H9 (cell line): ENCODE measurements at regions not wholly inside any gene's neighbourhood (a gene's known extent, or its start where the extent isn't known, plus 50 kb on each side); places are given as distances from the start of the nearest gene placed in this dataset.

ENCODE experiments used
- DNase-seq: peaks from one replicate; pipeline ENCODE4 v3.0.0-alpha.2; 2017
- H2AFZ ChIP-seq: one replicate; pipeline ENCODE4 v1.6.1; 2013; ENCODE audit warnings: mild to moderate bottlenecking, low read length, control low read depth, moderate library complexity
- H2AK5ac ChIP-seq: 2 replicates; pipeline ENCODE4 v1.6.1; 2013; ENCODE audit warnings: low read length, control low read depth, mixed read lengths; ENCODE audit not compliant: insufficient read length
- H2BK120ac ChIP-seq: one replicate; pipeline ENCODE4 v1.6.1; 2013; ENCODE audit warnings: low read depth, mild to moderate bottlenecking, low read length, control low read depth, inconsistent platforms; ENCODE audit not compliant: poor library complexity, severe bottlenecking
- H2BK12ac ChIP-seq: 2 replicates; pipeline ENCODE4 v1.6.1; 2013; ENCODE audit warnings: low read length, control low read depth, mixed read lengths, low read depth; ENCODE audit not compliant: insufficient read length
- H2BK15ac ChIP-seq: 2 replicates; pipeline ENCODE4 v1.6.1; 2013; ENCODE audit warnings: low read depth, low read length, control low read depth
- H2BK20ac ChIP-seq: one replicate; pipeline ENCODE4 v1.6.1; 2013; ENCODE audit warnings: low read depth, mild to moderate bottlenecking, low read length, control low read depth, inconsistent platforms; ENCODE audit not compliant: poor library complexity, severe bottlenecking
- H2BK5ac ChIP-seq: 2 replicates; pipeline ENCODE4 v1.6.1; 2013; ENCODE audit warnings: low read length, control low read depth, mixed read lengths; ENCODE audit not compliant: insufficient read length
- H3K14ac ChIP-seq: 2 replicates; pipeline ENCODE4 v1.6.1; 2013; ENCODE audit warnings: low read length, control low read depth; ENCODE audit not compliant: insufficient read depth
- H3K18ac ChIP-seq: 2 replicates; pipeline ENCODE4 v1.6.1; 2013; ENCODE audit warnings: low read depth, mild to moderate bottlenecking, mixed read lengths, low read length, control low read depth; ENCODE audit not compliant: insufficient read length
- H3K23ac ChIP-seq: 2 replicates; pipeline ENCODE4 v1.6.1; 2013; ENCODE audit warnings: low read length, control low read depth, mixed read lengths, low read depth; ENCODE audit not compliant: insufficient read length
- H3K23me2 ChIP-seq: 2 replicates; pipeline ENCODE4 v1.6.1; 2013; ENCODE audit warnings: low read depth, mild to moderate bottlenecking, mixed read lengths, low read length, control low read depth; ENCODE audit not compliant: insufficient read length, poor library complexity, severe bottlenecking
- H3K27ac ChIP-seq: 2 replicates; pipeline ENCODE4 v1.5.1; 2013; ENCODE audit warnings: low read length, control low read depth, mixed read lengths, low read depth; ENCODE audit not compliant: insufficient read length
- H3K27me3 ChIP-seq: 2 replicates; pipeline ENCODE4 v1.6.1; 2013; ENCODE audit warnings: low read length, control low read depth, inconsistent platforms; ENCODE audit not compliant: insufficient read depth
- H3K4ac ChIP-seq: 2 replicates; pipeline ENCODE4 v1.6.1; 2013; ENCODE audit warnings: low read depth, mild to moderate bottlenecking, control low read depth, inconsistent platforms, low read length, moderate library complexity
- H3K4me1 ChIP-seq: 2 replicates; pipeline ENCODE4 v1.6.1; 2013; ENCODE audit warnings: low read length, control low read depth, inconsistent platforms; ENCODE audit not compliant: insufficient read depth
- H3K4me2 ChIP-seq: 2 replicates; pipeline ENCODE4 v1.6.1; 2013; ENCODE audit warnings: low read length, control low read depth, mixed read lengths; ENCODE audit not compliant: insufficient read length, insufficient read depth
- H3K56ac ChIP-seq: 2 replicates; pipeline ENCODE4 v1.6.1; 2013; ENCODE audit warnings: low read depth, mild to moderate bottlenecking, mixed read lengths, low read length, control low read depth; ENCODE audit not compliant: insufficient read length
- H3K79me1 ChIP-seq: 2 replicates; pipeline ENCODE4 v1.6.1; 2013; ENCODE audit warnings: low read depth, mild to moderate bottlenecking, moderate library complexity, low read length, control low read depth, inconsistent platforms; ENCODE audit not compliant: insufficient read depth, poor library complexity, severe bottlenecking
- H3K79me2 ChIP-seq: 2 replicates; pipeline ENCODE4 v1.6.1; 2013; ENCODE audit warnings: low read length, control low read depth, inconsistent platforms; ENCODE audit not compliant: insufficient read depth
- H3K9ac ChIP-seq: 2 replicates; pipeline ENCODE4 v1.6.1; 2013; ENCODE audit warnings: low read length, control low read depth, mixed read lengths; ENCODE audit not compliant: insufficient read length; ENCODE audit errors: extremely low read depth
- H3K9me3 ChIP-seq: one replicate; pipeline ENCODE4 v1.6.1; 2013; ENCODE audit warnings: low read depth, low read length, inconsistent platforms; ENCODE audit not compliant: control insufficient read depth
- H3T11ph ChIP-seq: one replicate; pipeline ENCODE4 v1.6.1; 2013; ENCODE audit warnings: mild to moderate bottlenecking, low read length, control low read depth, inconsistent platforms
- H4K20me1 ChIP-seq: one replicate; pipeline ENCODE4 v1.6.1; 2013; ENCODE audit not compliant: control insufficient read depth, insufficient read length, insufficient read depth
- H4K5ac ChIP-seq: 2 replicates; pipeline ENCODE4 v1.6.1; 2013; ENCODE audit warnings: low read depth, mild to moderate bottlenecking, mixed read lengths, low read length, control low read depth; ENCODE audit not compliant: insufficient read length
- H4K8ac ChIP-seq: replicated peaks from 2 replicates; pipeline ENCODE4 v1.6.1; 2013; ENCODE audit warnings: low read length, control low read depth, mixed read lengths, low read depth; ENCODE audit not compliant: insufficient read length
- H4K91ac ChIP-seq: 2 replicates; pipeline ENCODE4 v1.6.1; 2013; ENCODE audit warnings: low read depth, mild to moderate bottlenecking, moderate library complexity, mixed read lengths, low read length, control low read depth; ENCODE audit not compliant: insufficient read length
- H3K27ac Mint-ChIP-seq, 3 experiments: 2 replicates in 2 of 3; 3 replicates in 1 of 3; pipeline ENCODE4 v1.8.0; 2020 to 2021; ENCODE audit warnings: mixed read lengths in 3 of 3, mild to moderate bottlenecking in 1 of 3, moderate library complexity in 1 of 3
- H3K27me3 Mint-ChIP-seq: 2 replicates; pipeline ENCODE4 v1.8.0; 2021; ENCODE audit warnings: low read depth, mild to moderate bottlenecking, moderate library complexity, mixed read lengths
- H3K36me3 Mint-ChIP-seq, 3 experiments: 2 replicates in 2 of 3; 3 replicates in 1 of 3; pipeline ENCODE4 v1.8.0; 2020 to 2021; ENCODE audit warnings: low read depth in 3 of 3, mixed read lengths in 3 of 3; ENCODE audit not compliant: insufficient read depth in 1 of 3
- H3K4me1 Mint-ChIP-seq, 2 experiments: 2 replicates each; pipeline ENCODE4 v1.8.0; 2020; ENCODE audit warnings: mixed read lengths in 2 of 2
- H3K4me3 Mint-ChIP-seq, 2 experiments: 2 replicates in 1 of 2; 3 replicates in 1 of 2; pipeline ENCODE4 v1.8.0; 2020 to 2021; ENCODE audit warnings: mild to moderate bottlenecking in 2 of 2, mixed read lengths in 2 of 2, moderate library complexity in 1 of 2
- H3K9me3 Mint-ChIP-seq, 2 experiments: 2 replicates in 1 of 2; 3 replicates in 1 of 2; pipeline ENCODE4 v1.8.0; 2020; ENCODE audit warnings: mild to moderate bottlenecking in 2 of 2, mixed read lengths in 2 of 2, moderate library complexity in 1 of 2
- CTCF ChIP-seq: fragments of 200-600 bp; sonication (generic); conservative IDR thresholded peaks from 3 replicates; pipeline ENCODE4 v1.8.0; 2021; ENCODE audit warnings: antibody characterized with exemption, mild to moderate bottlenecking
- WGBS: extraction: QIAGEN DNeasy Blood & Tissue Kit; methylation state at CpG from one replicate; pipeline ENCODE4 v1.1.7; 2013; ENCODE audit warnings: missing lambda C conversion rate, low lambda C conversion rate, mixed read lengths; ENCODE audit not compliant: insufficient read length; ENCODE audit errors: extremely low coverage; 5-methylcytosine and 5-hydroxymethylcytosine counted together

DNA sequence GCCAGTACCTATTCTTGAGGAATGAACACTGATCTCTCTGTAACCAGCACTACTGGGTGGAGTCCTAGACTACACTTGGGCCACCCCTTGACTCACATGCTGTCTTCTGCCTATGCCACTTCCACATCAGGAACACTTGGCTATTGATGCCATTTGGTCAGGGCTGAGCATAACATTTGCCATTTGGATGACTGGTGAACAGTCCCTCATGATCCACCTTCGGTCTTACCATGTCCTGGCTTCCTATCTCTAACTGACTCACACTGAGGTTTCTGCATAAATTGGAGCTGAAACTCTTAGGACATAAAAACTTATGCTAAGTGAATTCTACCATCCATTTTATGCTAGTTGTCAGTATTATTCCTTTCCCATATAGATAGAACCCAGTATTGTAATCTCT, 91.7 kb upstream of the PELI2 start:
- no peak for TF ChIP-seq CTCF
- Histone ChIP-seq H3K9me3 (no peaks in the 10 kb centered on the region), H3T11ph (no peak overlapping the region), H3K27me3 (no peaks in the 10 kb centered on the region), H2BK5ac (no peak overlapping the region), H3K14ac (no peak overlapping the region), H3K18ac (no peak overlapping the region), H4K5ac (no peak overlapping the region), H3K9ac (no peak overlapping the region), H2BK12ac (no peak overlapping the region), H3K4me1 (no peaks in the 10 kb centered on the region; the same call in 1 of the 2 replicates), H4K91ac (no peak overlapping the region), H2BK15ac (no peak overlapping the region), H3K23me2 (no peaks in the 10 kb centered on the region), H2BK120ac (no peak overlapping the region), H3K56ac (no peak overlapping the region), H3K4me2 (no peak overlapping the region), H3K79me1 (no peaks in the 10 kb centered on the region), H4K8ac (no peak overlapping the region), H3K4ac (no peak overlapping the region), H3K27ac (no peak overlapping the region), H3K79me2 (no peaks in the 10 kb centered on the region), H2AK5ac (no peak overlapping the region), H2BK20ac (no peak overlapping the region), H4K20me1 (no peaks in the 10 kb centered on the region), H3K23ac (no peak overlapping the region), H2AFZ (no peak overlapping the region)
- no CpG with 5 or more reads among the region's 1 CpG for WGBS
- H3K36me3 Mint-ChIP-seq: no peaks in the 10 kb centered on the region
- no peak overlapping the region for H3K27ac Mint-ChIP-seq
- DNase-seq: no peak
- H3K4me1 Mint-ChIP-seq: peaks cover 5 to 8% of the 10 kb centered on the region in 2 experiments; a peak in 1 of 4 replicates
- H3K9me3 Mint-ChIP-seq: peaks cover 0 to 1% of the 10 kb centered on the region in 2 experiments; a peak in 2 of 5 replicates
- no peaks in the 10 kb centered on the region for H3K27me3 Mint-ChIP-seq
- no peak overlapping the region for H3K4me3 Mint-ChIP-seq
